IMR-90 (cell line): ENCODE measurements at regions not wholly inside any gene's neighbourhood (a gene's known extent, or its start where the extent isn't known, plus 50 kb on each side); places are given as distances from the start of the nearest gene placed in this dataset.

Experiments used
- BHLHE40 ChIP-seq: fragments of 150-350 bp; IDR thresholded peaks from 2 replicates; pipeline ENCODE4 v1.6.1; 2016; ENCODE audit warnings: mild to moderate bottlenecking, low read depth, low read length
- CEBPB ChIP-seq: IDR thresholded peaks from 2 replicates; pipeline ENCODE4 v1.6.1; 2012; ENCODE audit warnings: low read depth, low read length, improper control_type of control experiment
- MAZ ChIP-seq: IDR thresholded peaks from 2 replicates; pipeline ENCODE4 v1.6.1; 2012; ENCODE audit warnings: low read depth, mild to moderate bottlenecking, low read length, improper control_type of control experiment, moderate library complexity, borderline replicate concordance
- MXI1 ChIP-seq: IDR thresholded peaks from 2 replicates; pipeline ENCODE4 v1.6.1; 2012; ENCODE audit warnings: low read depth, mild to moderate bottlenecking, low read length, moderate library complexity, borderline replicate concordance
- POLR2A ChIP-seq: IDR thresholded peaks from 2 replicates; pipeline ENCODE4 v1.6.1; 2012; ENCODE audit warnings: mild to moderate bottlenecking, low read depth, low read length
- RAD21 ChIP-seq: IDR thresholded peaks from 2 replicates; pipeline ENCODE4 v1.6.1; 2012; ENCODE audit warnings: low read length, improper control_type of control experiment
- RCOR1 ChIP-seq: IDR thresholded peaks from 2 replicates; pipeline ENCODE4 v1.6.1; 2012; ENCODE audit warnings: mild to moderate bottlenecking, low read length, improper control_type of control experiment; ENCODE audit not compliant: insufficient replicate concordance
- USF2 ChIP-seq: fragments of 150-350 bp; IDR thresholded peaks from 2 replicates; pipeline ENCODE4 v1.6.1; 2017; ENCODE audit warnings: mild to moderate bottlenecking, antibody characterized with exemption, low read length, low read depth
- TF ChIP-seq, protein P1 (sequence below): conservative IDR thresholded peaks from 2 replicates; pipeline ENCODE4 v1.5.1; 2012; ENCODE audit warnings: mild to moderate bottlenecking, low read depth, low read length, improper control_type of control experiment

DNA sequence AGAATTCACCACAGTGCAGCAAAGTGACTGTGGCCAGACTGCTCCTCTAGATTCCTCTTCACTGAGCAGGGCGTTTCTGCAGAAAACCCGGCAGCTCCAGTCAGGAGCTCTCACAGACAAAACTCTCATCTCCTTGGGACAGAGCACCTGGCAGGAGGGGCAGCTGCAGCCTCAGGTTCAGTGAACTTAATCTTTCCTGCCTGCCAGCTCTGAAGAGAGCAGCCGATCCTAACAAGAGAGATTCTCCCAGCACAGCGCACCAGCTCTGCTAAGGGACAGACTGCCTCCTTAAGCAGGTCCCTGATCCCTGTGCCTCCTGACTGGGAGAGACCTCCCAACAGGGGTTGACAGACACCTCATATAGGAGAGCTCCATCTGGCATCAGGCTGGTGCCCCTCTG, 1065.5 kb downstream of the GRIK2 start:
- TF ChIP-seq MXI1 (no peak), RAD21 (no peak), POLR2A (no peak), CEBPB (no peak), BHLHE40 (no peak), USF2 (no peak), RCOR1 (no peak), MAZ (no peak)
- TF ChIP-seq, protein P1, sequence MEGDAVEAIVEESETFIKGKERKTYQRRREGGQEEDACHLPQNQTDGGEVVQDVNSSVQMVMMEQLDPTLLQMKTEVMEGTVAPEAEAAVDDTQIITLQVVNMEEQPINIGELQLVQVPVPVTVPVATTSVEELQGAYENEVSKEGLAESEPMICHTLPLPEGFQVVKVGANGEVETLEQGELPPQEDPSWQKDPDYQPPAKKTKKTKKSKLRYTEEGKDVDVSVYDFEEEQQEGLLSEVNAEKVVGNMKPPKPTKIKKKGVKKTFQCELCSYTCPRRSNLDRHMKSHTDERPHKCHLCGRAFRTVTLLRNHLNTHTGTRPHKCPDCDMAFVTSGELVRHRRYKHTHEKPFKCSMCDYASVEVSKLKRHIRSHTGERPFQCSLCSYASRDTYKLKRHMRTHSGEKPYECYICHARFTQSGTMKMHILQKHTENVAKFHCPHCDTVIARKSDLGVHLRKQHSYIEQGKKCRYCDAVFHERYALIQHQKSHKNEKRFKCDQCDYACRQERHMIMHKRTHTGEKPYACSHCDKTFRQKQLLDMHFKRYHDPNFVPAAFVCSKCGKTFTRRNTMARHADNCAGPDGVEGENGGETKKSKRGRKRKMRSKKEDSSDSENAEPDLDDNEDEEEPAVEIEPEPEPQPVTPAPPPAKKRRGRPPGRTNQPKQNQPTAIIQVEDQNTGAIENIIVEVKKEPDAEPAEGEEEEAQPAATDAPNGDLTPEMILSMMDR = no peak
